ENCODE measurements at regions not wholly inside any gene's neighbourhood (a gene's known extent, or its start where the extent isn't known, plus 50 kb on each side); places are given as distances from the start of the nearest gene placed in this dataset.
A peak's percentile ranks its signal among the peaks of the same experiment; 100 is the strongest.
"Not testable (repeated sequence)": the region's sequence is repeated elsewhere in the genome, so short reads cannot be mapped to it uniquely, and the experiment has no call there.

DNA sequence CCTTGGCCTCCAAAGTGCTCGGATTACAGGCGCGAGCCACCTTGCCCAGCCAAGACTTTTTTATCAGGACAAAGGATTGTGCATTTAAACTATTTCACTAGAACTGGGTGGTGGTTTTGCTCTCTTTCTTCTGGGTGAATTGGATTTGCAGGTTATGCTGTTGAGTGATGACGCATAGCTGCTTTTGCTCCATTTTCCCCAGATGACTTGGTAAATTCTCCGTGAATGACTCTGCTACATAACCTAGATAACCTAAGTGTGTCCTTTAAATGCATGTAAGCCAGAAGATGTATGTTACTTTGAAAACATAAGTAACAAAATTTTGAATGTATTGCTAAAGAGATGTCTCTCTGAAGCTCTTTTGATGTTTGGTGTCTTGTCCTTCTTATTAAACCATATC is 103.7 kb downstream of the NSUN5 start:
- peak overlapping the region; percentile 72 for H3K27ac ChIP-seq
- H3K9me3 ChIP-seq; H3K4me1 ChIP-seq (ENCODE audit: control insufficient read depth in 1 of 2, insufficient read depth in 1 of 2, low read depth in 1 of 2, low read length in 1 of 2); H3K36me3 ChIP-seq; H3K4me3 ChIP-seq (ENCODE audit: low read depth in 1 of 2, low read length in 1 of 2); H3K27me3 ChIP-seq: not testable (repeated sequence)

DNA sequence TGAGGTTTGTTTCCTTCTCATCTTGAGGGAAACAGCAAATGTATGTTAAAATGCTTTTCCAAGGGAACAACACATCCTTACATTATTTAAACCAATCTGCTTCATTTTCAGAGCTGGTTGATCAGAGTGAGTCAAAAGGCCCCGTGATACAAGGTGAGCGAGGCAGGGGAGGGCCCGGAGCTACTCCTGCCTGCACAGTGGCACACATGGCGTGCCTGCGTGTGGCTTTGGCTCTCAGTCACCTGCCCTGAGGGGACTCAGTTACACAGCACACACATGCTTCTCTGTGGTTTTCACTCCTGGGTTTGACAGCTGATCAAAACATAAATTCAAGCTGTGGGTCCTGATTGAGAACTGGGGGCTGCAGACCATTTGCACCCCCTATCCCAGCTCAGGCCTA is 105.3 kb downstream of the NSUN5 start:
- peak overlapping the region; percentile 68 for H3K27ac ChIP-seq
- H3K4me1 ChIP-seq (ENCODE audit: control insufficient read depth in 1 of 2, insufficient read depth in 1 of 2, low read depth in 1 of 2, low read length in 1 of 2); H3K36me3 ChIP-seq; H3K27me3 ChIP-seq; H3K4me3 ChIP-seq (ENCODE audit: low read depth in 1 of 2, low read length in 1 of 2); H3K9me3 ChIP-seq: not testable (repeated sequence)

DNA sequence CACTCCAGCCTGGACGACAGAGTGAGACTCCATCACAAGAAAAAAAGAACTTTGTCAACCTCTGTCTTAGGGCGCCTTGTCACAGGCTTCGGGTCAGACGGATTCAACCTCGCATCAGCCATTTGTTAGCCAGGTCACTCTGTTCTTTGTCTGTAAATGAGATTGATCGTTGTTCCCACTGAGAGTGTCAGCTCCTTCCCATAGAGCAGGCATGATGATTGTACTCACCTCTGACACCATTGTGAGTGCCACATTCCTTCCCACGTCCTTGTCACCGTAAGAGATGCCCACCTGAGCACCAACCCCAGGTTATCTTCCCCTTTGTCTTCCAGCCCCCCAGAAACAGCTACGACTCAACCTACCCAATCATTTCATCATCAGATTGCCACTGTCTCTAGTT is 107.4 kb downstream of the NSUN5 start:
- H3K27ac ChIP-seq; H3K27me3 ChIP-seq; H3K36me3 ChIP-seq; H3K9me3 ChIP-seq; H3K4me3 ChIP-seq (ENCODE audit: low read depth in 1 of 2, low read length in 1 of 2); H3K4me1 ChIP-seq (ENCODE audit: control insufficient read depth in 1 of 2, insufficient read depth in 1 of 2, low read depth in 1 of 2, low read length in 1 of 2): not testable (repeated sequence)

DNA sequence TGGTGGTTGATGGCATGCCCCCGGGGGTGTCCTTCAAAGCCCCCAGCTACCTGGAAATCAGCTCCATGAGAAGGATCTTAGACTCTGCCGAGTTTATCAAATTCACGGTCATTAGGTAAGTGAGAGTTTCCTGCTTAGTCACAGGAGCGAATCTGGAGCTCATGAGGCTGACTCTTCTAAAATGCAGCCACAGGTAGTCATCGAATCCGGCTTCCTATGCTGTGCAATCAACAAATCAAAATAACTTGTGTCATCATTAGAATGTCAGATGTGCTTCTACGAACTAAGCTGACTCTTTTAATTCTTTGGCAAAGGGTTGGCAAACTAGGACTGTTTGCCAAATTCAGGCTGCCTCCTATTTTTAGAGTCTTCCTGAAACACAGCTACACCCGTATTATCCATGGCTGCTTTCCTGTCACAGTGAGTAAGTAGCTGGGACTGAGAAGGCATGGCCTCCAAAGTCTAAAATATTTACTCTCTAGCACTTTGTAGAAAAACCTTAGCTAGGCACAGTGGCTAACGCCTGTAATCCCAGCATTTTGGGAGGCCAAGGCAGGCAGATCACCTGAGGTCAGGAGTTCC is 108.0 kb downstream of the NSUN5 start:
- not testable (repeated sequence) for H3K4me1 ChIP-seq (ENCODE audit: control insufficient read depth in 1 of 2, insufficient read depth in 1 of 2, low read depth in 1 of 2, low read length in 1 of 2); H3K4me3 ChIP-seq (ENCODE audit: low read depth in 1 of 2, low read length in 1 of 2); H3K27ac ChIP-seq; H3K36me3 ChIP-seq; H3K9me3 ChIP-seq; H3K27me3 ChIP-seq

DNA sequence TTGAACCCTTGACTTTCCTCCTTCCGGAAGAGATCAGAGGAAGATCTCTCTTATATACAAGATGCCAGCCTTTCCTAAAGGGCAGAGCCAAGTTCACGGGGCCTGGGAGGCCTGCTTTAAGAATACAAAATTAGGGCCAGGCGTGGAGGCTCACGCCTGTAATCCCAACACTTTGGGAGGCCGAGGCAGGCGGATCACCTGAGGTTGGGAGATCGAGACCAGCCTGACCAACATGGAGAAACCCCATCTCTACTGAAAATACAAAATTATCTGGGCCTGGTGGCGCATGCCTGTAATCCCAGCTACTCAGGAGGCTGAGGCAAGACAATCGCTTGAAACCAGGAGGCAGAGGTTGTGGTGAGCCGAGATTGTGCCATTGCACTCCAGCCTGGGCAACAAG is 108.2 kb upstream of the SPDYE9 start:
- H3K9me3 ChIP-seq: not testable (repeated sequence)

DNA sequence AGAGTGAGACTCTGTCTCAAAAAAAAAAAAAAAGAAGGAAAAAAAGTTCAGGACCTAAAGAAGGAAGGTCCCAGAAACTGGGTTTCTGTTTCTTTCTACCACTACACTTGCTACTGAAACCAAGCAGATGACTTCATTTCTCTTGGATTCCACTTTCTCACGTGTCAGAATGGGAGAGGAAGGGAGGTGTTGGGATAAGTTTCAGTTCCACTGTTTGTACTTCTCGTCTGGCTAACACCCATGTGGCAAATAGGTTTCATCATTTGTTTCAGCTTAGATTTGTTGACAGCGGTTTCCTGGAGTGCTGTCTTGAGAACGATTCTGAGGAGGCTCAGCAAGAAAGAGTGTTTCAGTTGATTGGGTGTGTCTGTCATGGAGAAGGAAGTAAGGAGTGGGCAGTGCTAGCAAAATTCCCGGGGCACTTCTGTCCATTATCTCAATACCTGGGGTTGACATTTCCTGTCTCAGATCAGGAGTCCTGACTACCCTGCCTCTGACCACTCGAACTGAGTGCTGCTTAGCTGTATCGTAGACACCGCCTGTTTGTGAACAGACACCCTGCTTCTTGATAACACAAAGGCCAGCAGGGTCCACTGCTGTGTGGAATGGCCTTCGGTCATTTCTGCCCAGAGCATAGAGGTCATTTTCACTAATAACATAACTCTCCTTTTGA is 104.8 kb upstream of the SPDYE9 start:
- not testable (repeated sequence) for H3K36me3 ChIP-seq; H3K4me3 ChIP-seq (ENCODE audit: low read depth in 1 of 2, low read length in 1 of 2); H3K9me3 ChIP-seq; H3K4me1 ChIP-seq (ENCODE audit: control insufficient read depth in 1 of 2, insufficient read depth in 1 of 2, low read depth in 1 of 2, low read length in 1 of 2); H3K27me3 ChIP-seq; H3K27ac ChIP-seq

More for the DNA sequence above, 108.2 kb upstream of the SPDYE9 start:
- H3K27ac ChIP-seq; H3K4me3 ChIP-seq (ENCODE audit: low read depth in 1 of 2, low read length in 1 of 2); H3K36me3 ChIP-seq; H3K27me3 ChIP-seq; H3K4me1 ChIP-seq (ENCODE audit: control insufficient read depth in 1 of 2, insufficient read depth in 1 of 2, low read depth in 1 of 2, low read length in 1 of 2): not testable (repeated sequence)

DNA sequence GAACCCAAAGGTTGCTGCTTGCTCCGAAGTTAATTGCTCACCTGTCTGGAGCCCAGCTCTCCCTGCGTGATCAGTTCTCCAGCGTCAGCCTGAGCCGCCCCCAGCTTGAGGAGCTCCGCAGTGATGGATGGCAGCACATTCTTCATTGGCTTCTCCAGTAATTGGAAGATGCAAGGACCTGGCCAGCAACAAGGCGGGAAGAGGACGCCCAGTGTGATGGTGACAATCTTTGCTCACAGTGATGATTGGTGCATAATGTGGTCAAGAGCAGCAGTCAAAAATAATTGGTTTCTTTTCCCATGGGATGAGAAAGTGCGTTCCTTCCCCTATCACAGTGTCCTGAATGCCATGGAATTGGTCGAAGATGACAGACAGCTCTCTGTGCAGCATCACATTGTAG is 102.4 kb upstream of the SPDYE9 start:
- not testable (repeated sequence) for H3K27ac ChIP-seq; H3K9me3 ChIP-seq; H3K36me3 ChIP-seq; H3K27me3 ChIP-seq; H3K4me1 ChIP-seq (ENCODE audit: control insufficient read depth in 1 of 2, insufficient read depth in 1 of 2, low read depth in 1 of 2, low read length in 1 of 2); H3K4me3 ChIP-seq (ENCODE audit: low read depth in 1 of 2, low read length in 1 of 2)

DNA sequence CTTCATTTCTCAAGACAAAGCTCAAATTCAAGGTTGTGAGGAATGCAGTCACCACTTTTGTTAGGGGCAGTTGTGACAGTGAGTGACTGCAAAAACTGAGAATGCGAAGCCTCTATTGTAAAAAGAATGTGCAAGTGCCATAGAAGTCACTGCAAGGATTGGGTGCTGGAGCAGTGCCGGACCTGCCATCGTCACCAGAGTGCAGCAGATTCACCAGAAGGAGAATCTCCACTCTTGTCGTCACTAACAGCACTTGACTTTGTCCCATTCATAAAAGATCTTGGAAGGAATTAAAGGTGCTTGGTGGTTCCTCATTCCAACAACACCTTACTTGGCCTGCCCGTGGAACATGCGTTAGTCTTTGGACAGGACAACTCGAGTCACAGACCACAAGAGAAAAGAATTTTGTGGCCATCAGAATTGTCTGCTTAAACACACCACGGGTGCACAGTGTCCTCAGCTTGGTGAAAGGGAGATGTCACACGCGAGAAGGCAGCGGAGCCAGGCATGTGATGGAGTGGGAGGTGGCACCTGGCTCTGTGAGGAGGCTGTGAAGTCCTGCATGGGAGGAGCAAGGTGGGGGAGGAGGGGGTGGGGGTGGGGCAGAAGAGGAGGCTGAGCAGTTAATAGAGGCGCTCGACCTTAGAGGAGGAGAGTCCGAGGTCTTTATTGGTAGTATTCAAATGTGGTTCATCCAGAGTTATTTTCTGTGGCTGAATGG is 100.9 kb upstream of the SPDYE9 start:
- H3K4me3 ChIP-seq (ENCODE audit: low read depth in 1 of 2, low read length in 1 of 2); H3K9me3 ChIP-seq; H3K27me3 ChIP-seq; H3K4me1 ChIP-seq (ENCODE audit: control insufficient read depth in 1 of 2, insufficient read depth in 1 of 2, low read depth in 1 of 2, low read length in 1 of 2); H3K27ac ChIP-seq; H3K36me3 ChIP-seq: not testable (repeated sequence)

DNA sequence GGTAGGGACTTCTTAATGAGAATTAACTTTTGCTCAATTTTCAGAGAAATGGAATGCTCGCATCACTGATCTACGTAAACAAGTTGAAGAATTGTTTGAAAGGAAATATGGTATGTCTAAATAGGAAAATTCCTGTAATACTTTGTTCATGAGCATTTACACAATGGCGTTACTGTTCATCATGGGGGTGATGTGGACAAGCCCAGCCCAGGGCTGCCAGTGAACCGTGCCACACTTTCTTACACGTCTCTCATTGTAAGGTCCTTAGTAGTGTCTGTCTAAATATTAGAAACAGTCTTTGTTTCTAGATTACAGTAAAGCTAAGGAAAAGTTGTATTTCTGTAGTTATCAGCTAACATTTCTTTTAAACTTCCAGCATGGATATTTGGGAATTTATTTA is 91.0 kb upstream of the SPDYE9 start:
- H3K4me1 ChIP-seq (ENCODE audit: control insufficient read depth in 1 of 2, insufficient read depth in 1 of 2, low read depth in 1 of 2, low read length in 1 of 2); H3K27me3 ChIP-seq; H3K27ac ChIP-seq; H3K36me3 ChIP-seq; H3K4me3 ChIP-seq (ENCODE audit: low read depth in 1 of 2, low read length in 1 of 2); H3K9me3 ChIP-seq: not testable (repeated sequence)

DNA sequence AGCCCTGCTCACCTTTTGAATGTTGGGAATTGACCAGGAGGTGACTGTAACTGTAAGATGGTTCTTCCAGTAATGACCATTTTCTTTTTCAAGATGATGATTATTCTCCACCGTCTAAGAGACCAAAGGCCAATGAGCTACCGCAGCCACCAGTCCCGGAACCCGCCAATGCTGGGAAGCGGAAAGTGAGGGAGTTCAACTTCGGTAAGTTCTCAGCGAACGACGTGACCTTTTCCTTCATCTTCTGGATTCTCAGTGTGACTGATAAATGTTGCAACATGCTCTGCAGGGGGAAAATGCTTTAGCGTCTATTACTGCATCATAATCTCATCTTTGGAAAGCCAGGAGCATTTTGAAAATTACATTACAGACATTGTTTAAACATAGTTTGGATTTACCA is 89.5 kb upstream of the SPDYE9 start:
- H3K27ac ChIP-seq; H3K36me3 ChIP-seq; H3K4me3 ChIP-seq (ENCODE audit: low read depth in 1 of 2, low read length in 1 of 2); H3K9me3 ChIP-seq; H3K27me3 ChIP-seq; H3K4me1 ChIP-seq (ENCODE audit: control insufficient read depth in 1 of 2, insufficient read depth in 1 of 2, low read depth in 1 of 2, low read length in 1 of 2): not testable (repeated sequence)

DNA sequence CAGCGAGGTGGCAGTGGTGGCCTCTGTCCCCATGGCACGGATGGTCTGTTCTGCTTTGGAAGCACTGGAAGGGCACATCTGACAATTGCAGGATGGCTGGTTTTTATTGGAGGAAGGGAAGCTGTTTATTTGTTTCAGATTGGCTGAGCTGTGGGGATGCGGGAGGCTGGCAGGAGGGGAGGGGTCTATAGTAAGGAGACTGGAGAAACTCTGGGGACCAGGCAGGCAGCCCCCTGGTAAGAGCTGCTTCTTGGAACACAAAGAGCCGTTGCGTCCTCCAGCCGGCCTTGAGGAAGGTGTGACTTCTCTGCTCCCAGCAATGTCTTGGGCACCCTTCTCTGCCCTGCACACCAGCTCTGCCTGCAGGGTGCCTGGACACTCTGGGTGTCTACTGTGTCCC is 85.1 kb upstream of the SPDYE9 start:
- H3K4me1 ChIP-seq (ENCODE audit: control insufficient read depth in 1 of 2, insufficient read depth in 1 of 2, low read depth in 1 of 2, low read length in 1 of 2); H3K4me3 ChIP-seq (ENCODE audit: low read depth in 1 of 2, low read length in 1 of 2); H3K9me3 ChIP-seq; H3K27ac ChIP-seq; H3K27me3 ChIP-seq; H3K36me3 ChIP-seq: not testable (repeated sequence)

DNA sequence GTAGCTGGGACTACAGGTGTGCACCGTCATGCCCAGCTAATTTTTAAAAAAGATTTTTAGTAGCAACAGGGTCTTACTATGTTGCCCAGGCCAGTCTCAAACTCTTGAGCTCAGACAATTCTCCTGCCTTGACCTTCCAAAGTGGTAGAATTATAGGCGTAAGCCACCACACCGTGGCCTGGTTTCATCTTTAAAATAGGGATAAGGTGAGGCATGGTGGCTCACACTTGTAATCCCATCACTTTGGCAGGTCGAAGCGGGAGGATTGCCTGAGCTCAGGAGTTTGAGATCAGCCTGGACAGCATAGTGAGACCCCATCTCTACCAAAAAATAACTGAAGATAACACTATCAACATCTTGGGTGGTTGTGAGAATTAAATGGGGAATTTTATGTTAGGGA is 84.6 kb upstream of the SPDYE9 start:
- H3K27me3 ChIP-seq; H3K27ac ChIP-seq; H3K4me1 ChIP-seq (ENCODE audit: control insufficient read depth in 1 of 2, insufficient read depth in 1 of 2, low read depth in 1 of 2, low read length in 1 of 2); H3K36me3 ChIP-seq; H3K4me3 ChIP-seq (ENCODE audit: low read depth in 1 of 2, low read length in 1 of 2); H3K9me3 ChIP-seq: not testable (repeated sequence)

DNA sequence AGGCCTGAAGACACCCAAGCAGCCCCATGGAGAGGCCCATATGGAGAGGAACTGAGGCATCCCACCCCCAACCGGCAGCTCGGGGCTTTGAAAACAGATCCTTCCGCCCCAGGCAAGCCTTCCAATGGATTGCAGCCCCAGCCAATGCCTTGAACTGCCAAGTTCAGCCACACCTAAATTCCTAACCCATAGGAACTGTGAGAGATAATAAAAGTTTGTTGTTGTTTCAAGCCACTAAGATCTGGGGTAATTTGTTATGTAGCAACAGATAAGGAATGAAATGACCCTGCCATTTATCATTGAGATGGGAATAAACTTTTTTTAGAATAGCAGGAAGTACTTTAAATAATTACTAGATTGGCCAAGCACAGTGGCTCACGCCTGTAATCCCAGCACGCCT is 80.3 kb upstream of the SPDYE9 start:
- not testable (repeated sequence) for H3K4me1 ChIP-seq (ENCODE audit: control insufficient read depth in 1 of 2, insufficient read depth in 1 of 2, low read depth in 1 of 2, low read length in 1 of 2); H3K4me3 ChIP-seq (ENCODE audit: low read depth in 1 of 2, low read length in 1 of 2); H3K27me3 ChIP-seq; H3K36me3 ChIP-seq; H3K9me3 ChIP-seq; H3K27ac ChIP-seq

DNA sequence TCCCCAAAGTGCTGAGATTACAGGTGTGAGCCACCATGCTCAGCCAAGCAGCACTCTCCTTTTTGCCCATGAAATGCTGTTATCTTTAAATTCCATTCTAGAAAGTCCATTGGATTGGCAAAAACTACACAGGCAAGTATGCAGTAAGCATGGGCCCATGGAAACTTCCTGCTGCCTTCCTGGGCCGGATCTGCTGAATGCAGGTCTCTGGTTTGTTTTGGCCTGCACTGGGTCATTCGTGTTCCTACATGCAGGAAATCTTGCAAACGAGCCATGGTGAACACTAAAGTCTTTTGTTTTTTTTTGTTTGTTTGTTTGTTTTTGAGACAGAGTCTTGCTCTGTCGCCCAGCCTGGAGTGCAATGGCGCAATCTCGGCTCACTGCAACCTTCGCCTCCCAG is 76.8 kb upstream of the SPDYE9 start:
- not testable (repeated sequence) for H3K27ac ChIP-seq; H3K4me1 ChIP-seq (ENCODE audit: control insufficient read depth in 1 of 2, insufficient read depth in 1 of 2, low read depth in 1 of 2, low read length in 1 of 2); H3K27me3 ChIP-seq; H3K36me3 ChIP-seq; H3K9me3 ChIP-seq; H3K4me3 ChIP-seq (ENCODE audit: low read depth in 1 of 2, low read length in 1 of 2)
